Uterus (tissue), 3 donors: ENCODE measurements at regions not wholly inside any gene's neighbourhood (a gene's known extent, or its start where the extent isn't known, plus 50 kb on each side); places are given as distances from the start of the nearest gene placed in this dataset.

ENCODE experiments used
- DNase-seq, 2 donors: peaks; one replicate each; pipeline ENCODE4 v3.0.0-alpha.2; 2019 to 2020
- H3K27ac ChIP-seq, 2 donors: fragments of 200-600 bp; sonication (generic); 1 replicate in 1 of 2; 2 replicates in 1 of 2; pipeline ENCODE4 v1.5.1; 2016 to 2018
- H3K27me3 ChIP-seq, 2 donors: fragments of 200-600 bp; sonication (generic); one replicate each; pipeline ENCODE4 v1.5.1; 2018 to 2019; ENCODE audit warnings: control low read depth in 1 of 2
- H3K36me3 ChIP-seq, 2 donors: fragments of 200-600 bp; sonication (generic); one replicate each; pipeline ENCODE4 v1.5.1; 2019; ENCODE audit warnings: control low read depth in 1 of 2
- H3K4me1 ChIP-seq, 2 donors: fragments of 200-600 bp; sonication (generic); one replicate each; pipeline ENCODE4 v1.5.1; 2018 to 2019; ENCODE audit warnings: control low read depth in 1 of 2
- H3K4me3 ChIP-seq, 2 donors: fragments of 200-600 bp; sonication (generic); 1 replicate in 1 of 2; 2 replicates in 1 of 2; pipeline ENCODE4 v1.5.1; 2018 to 2019; ENCODE audit warnings: mild to moderate bottlenecking in 1 of 2
- H3K9me3 ChIP-seq, 2 donors: fragments of 200-600 bp; sonication (generic); one replicate each; pipeline ENCODE4 v1.5.1; 2019; ENCODE audit warnings: control low read depth in 1 of 2
- CTCF ChIP-seq, 4 experiments: fragments of 200-600 bp in 2 of 4; fragments of 450-650 bp in 2 of 4; sonication (generic) in 2 of 4; IDR thresholded peaks; one replicate each; pipeline ENCODE4 v1.5.1; 2016 to 2019; ENCODE audit warnings: antibody characterized with exemption in 4 of 4, mild to moderate bottlenecking in 2 of 4, moderate library complexity in 1 of 4
- POLR2A ChIP-seq, 2 donors: fragments of 450-650 bp; IDR thresholded peaks; one replicate each; pipeline ENCODE4 v1.6.1; 2016; ENCODE audit warnings: antibody characterized with exemption in 2 of 2, mild to moderate bottlenecking in 1 of 2, moderate library complexity in 1 of 2
- intact Hi-C: fragments of 100-400 bp; cut with DNase I; formaldehyde crosslinking; loops from one replicate; pipeline ENCODE4 v1.15.1; 2023; ENCODE audit warnings: low total_unique reads
- donor health status: DM: yes; HTN: yes; CAD: no.

- intact Hi-C loops = no loop called here
- Histone ChIP-seq H3K36me3 (no peaks in the 10 kb centered on the region), H3K4me3 (no peak overlapping the region), H3K4me1 (no peaks in the 10 kb centered on the region), H3K27ac (no peak overlapping the region), H3K27me3 (no peaks in the 10 kb centered on the region), H3K9me3 (peaks cover 0 to 3% of the 10 kb centered on the region in 2 donors)
- no peak for DNase-seq
- TF ChIP-seq POLR2A (IDR thresholded peaks at IDR 0.05) (no peak), CTCF (IDR thresholded peaks at IDR 0.05) (no peak)
Measured at GRCh38 chr16:26885674-26886073, 181.1 kb upstream of the C16orf82 start.

- no peaks in the 10 kb centered on the region for H3K9me3 ChIP-seq
- H3K27me3 ChIP-seq = no peaks in the 10 kb centered on the region
- no peak overlapping the region for H3K4me3 ChIP-seq
- no peak for DNase-seq
- H3K27ac ChIP-seq = no peak overlapping the region
- TF ChIP-seq POLR2A (IDR thresholded peaks at IDR 0.05) (no peak), CTCF (IDR thresholded peaks at IDR 0.05) (no peak)
- intact Hi-C loops = no loop called here
- no peaks in the 10 kb centered on the region for H3K36me3 ChIP-seq
- H3K4me1 ChIP-seq = no peaks in the 10 kb centered on the region
Measured at GRCh38 chr16:26889740-26890139, 177.0 kb upstream of the C16orf82 start.

GRCh38 chr16:26898200-26898599, 168.5 kb upstream of the C16orf82 start:
- TF ChIP-seq POLR2A (IDR thresholded peaks at IDR 0.05) = no peak
- TF ChIP-seq CTCF (IDR thresholded peaks at IDR 0.05) = no peak

GRCh38 chr16:26901196-26901861, 165.4 kb upstream of the C16orf82 start:
- no peak overlapping the region for H3K27ac ChIP-seq
- H3K9me3 ChIP-seq = no peaks in the 10 kb centered on the region
- no peaks in the 10 kb centered on the region for H3K4me1 ChIP-seq
- TF ChIP-seq CTCF (IDR thresholded peaks at IDR 0.05) (no peak), POLR2A (IDR thresholded peaks at IDR 0.05) (no peak)
- H3K36me3 ChIP-seq = no peaks in the 10 kb centered on the region
- H3K27me3 ChIP-seq = no peaks in the 10 kb centered on the region
- no peak overlapping the region for H3K4me3 ChIP-seq
- intact Hi-C loops = no loop called here
- no peak for DNase-seq

More at GRCh38 chr16:26898200-26898599, 168.5 kb upstream of the C16orf82 start:
- no peaks in the 10 kb centered on the region for H3K27me3 ChIP-seq
- no peaks in the 10 kb centered on the region for H3K4me1 ChIP-seq
- H3K9me3 ChIP-seq = no peaks in the 10 kb centered on the region
- DNase-seq = no peak
- no peak overlapping the region for H3K4me3 ChIP-seq
- no peak overlapping the region for H3K27ac ChIP-seq
- intact Hi-C loops = no loop called here
- H3K36me3 ChIP-seq = no peaks in the 10 kb centered on the region

GRCh38 chr16:26901983-26902382, 164.7 kb upstream of the C16orf82 start:
- no peaks in the 10 kb centered on the region for H3K36me3 ChIP-seq
- H3K4me1 ChIP-seq = no peaks in the 10 kb centered on the region
- DNase-seq = no peak
- H3K4me3 ChIP-seq = no peak overlapping the region
- intact Hi-C loops = no loop called here
- no peaks in the 10 kb centered on the region for H3K27me3 ChIP-seq
- no peak for TF ChIP-seq CTCF (IDR thresholded peaks at IDR 0.05)
- H3K27ac ChIP-seq = no peak overlapping the region
- no peaks in the 10 kb centered on the region for H3K9me3 ChIP-seq
